Activated CD8-positive, alpha-beta T cell treated with anti-CD3 and anti-CD28 coated beads, Interleukin-2, amount 10 ng/mL, durations not matched to agents 7 days and 5 days (primary cell): ENCODE measurements at regions not wholly inside any gene's neighbourhood (a gene's known extent, or its start where the extent isn't known, plus 50 kb on each side); places are given as distances from the start of the nearest gene placed in this dataset.

Experiments
- ATAC-seq: fragments of 150-1000 bp; cut with Tn5 transposase; one replicate; pipeline ENCODE4 v1.10.0; 2021; ENCODE audit warnings: moderate library complexity
- CTCF ChIA-PET: fragments of 350-600 bp; sonication (Branson Sonifier 250); formaldehyde crosslinking; loops from one replicate; lab custom pipeline; 2021; ENCODE audit warnings: antibody characterized with exemption; lab: Charles Lee
- POLR2A ChIA-PET: fragments of 350-600 bp; sonication (Branson Sonifier 250); formaldehyde crosslinking; loops from one replicate; lab custom pipeline; 2021; ENCODE audit warnings: antibody characterized with exemption; lab: Charles Lee
- DNase-seq: peaks from one replicate; pipeline ENCODE4 v3.0.0-alpha.2; 2020
- H3K27ac Mint-ChIP-seq: one replicate; pipeline ENCODE4 v1.8.0; 2021; ENCODE audit warnings: mild to moderate bottlenecking, mixed read lengths
- H3K27me3 Mint-ChIP-seq: one replicate; pipeline ENCODE4 v1.8.0; 2021; ENCODE audit warnings: low read depth, mixed read lengths
- H3K36me3 Mint-ChIP-seq: one replicate; pipeline ENCODE4 v1.8.0; 2021; ENCODE audit warnings: low read depth, mixed read lengths
- H3K4me1 Mint-ChIP-seq: one replicate; pipeline ENCODE4 v1.8.0; 2021; ENCODE audit warnings: low read depth, mixed read lengths
- H3K4me3 Mint-ChIP-seq: one replicate; pipeline ENCODE4 v1.8.0; 2021; ENCODE audit warnings: mild to moderate bottlenecking, mixed read lengths
- H3K9me3 Mint-ChIP-seq: one replicate; pipeline ENCODE4 v1.8.0; 2022; ENCODE audit warnings: mixed read lengths; ENCODE audit not compliant: insufficient read depth

- H3K36me3 Mint-ChIP-seq: no peaks in the 10 kb centered on the region
- CTCF ChIA-PET: no interaction called here
- no peak for ATAC-seq
- no peaks in the 10 kb centered on the region for H3K27me3 Mint-ChIP-seq
- no peak for DNase-seq
- H3K4me3 Mint-ChIP-seq: no peak overlapping the region
- H3K27ac Mint-ChIP-seq: no peak overlapping the region
- POLR2A ChIA-PET: no interaction called here
- H3K4me1 Mint-ChIP-seq: no peaks in the 10 kb centered on the region
- H3K9me3 Mint-ChIP-seq: no peaks in the 10 kb centered on the region
Measured at GRCh38 chr4:120636120-120636630, 286.4 kb downstream of the PRDM5 start.

GRCh38 chr4:120633810-120634209 lies 288.7 kb downstream of the PRDM5 start:
- ATAC-seq (no peak), DNase-seq (no peak)
- ChIA-PET CTCF (no interaction called here), POLR2A (no interaction called here)
- H3K4me3 Mint-ChIP-seq: no peak overlapping the region
- H3K9me3 Mint-ChIP-seq: no peaks in the 10 kb centered on the region
- H3K27ac Mint-ChIP-seq: no peak overlapping the region
- H3K4me1 Mint-ChIP-seq: no peaks in the 10 kb centered on the region
- no peaks in the 10 kb centered on the region for H3K27me3 Mint-ChIP-seq
- no peaks in the 10 kb centered on the region for H3K36me3 Mint-ChIP-seq

- no peaks in the 10 kb centered on the region for H3K27me3 Mint-ChIP-seq
- POLR2A ChIA-PET: no interaction called here
- no peak overlapping the region for H3K27ac Mint-ChIP-seq
- ATAC-seq (no peak), DNase-seq (no peak)
- CTCF ChIA-PET: no interaction called here
- H3K9me3 Mint-ChIP-seq: no peaks in the 10 kb centered on the region
- no peak overlapping the region for H3K4me3 Mint-ChIP-seq
- no peaks in the 10 kb centered on the region for H3K36me3 Mint-ChIP-seq
- no peaks in the 10 kb centered on the region for H3K4me1 Mint-ChIP-seq
Measured at GRCh38 chr4:120630427-120630826, 292.1 kb downstream of the PRDM5 start.

GRCh38 chr4:120629546-120630108 lies 292.9 kb downstream of the PRDM5 start:
- CTCF ChIA-PET: no interaction called here
- Mint-ChIP-seq H3K27ac (no peak overlapping the region), H3K36me3 (no peaks in the 10 kb centered on the region), H3K4me3 (no peak overlapping the region), H3K27me3 (no peaks in the 10 kb centered on the region), H3K4me1 (no peaks in the 10 kb centered on the region), H3K9me3 (no peaks in the 10 kb centered on the region)
- POLR2A ChIA-PET: interaction anchor here (0.6 kb wide), 1 partner anchor 17 kb away, joined by 3 read pairs; no protein-coding TSS in a partner anchor
- DNase-seq: no peak
- no peak for ATAC-seq

GRCh38 chr4:120622601-120623000 lies 299.9 kb downstream of the PRDM5 start:
- Mint-ChIP-seq H3K4me3 (no peak overlapping the region), H3K4me1 (no peaks in the 10 kb centered on the region), H3K9me3 (no peaks in the 10 kb centered on the region), H3K27ac (no peak overlapping the region), H3K27me3 (no peaks in the 10 kb centered on the region), H3K36me3 (no peaks in the 10 kb centered on the region)
- ChIA-PET CTCF (no interaction called here), POLR2A (no interaction called here)
- ATAC-seq: no peak
- DNase-seq: no peak

GRCh38 chr4:120617171-120617570 lies 305.4 kb downstream of the PRDM5 start:
- H3K4me3 Mint-ChIP-seq: no peak overlapping the region
- no peak overlapping the region for H3K27ac Mint-ChIP-seq
- ATAC-seq: no peak
- DNase-seq: no peak
- no peaks in the 10 kb centered on the region for H3K36me3 Mint-ChIP-seq
- POLR2A ChIA-PET: no interaction called here
- CTCF ChIA-PET: no interaction called here
- peaks cover 8% of the 10 kb centered on the region for H3K27me3 Mint-ChIP-seq
- no peaks in the 10 kb centered on the region for H3K9me3 Mint-ChIP-seq
- H3K4me1 Mint-ChIP-seq: no peaks in the 10 kb centered on the region

GRCh38 chr4:120616041-120616440 lies 306.5 kb downstream of the PRDM5 start:
- no peaks in the 10 kb centered on the region for H3K4me1 Mint-ChIP-seq
- ChIA-PET CTCF (no interaction called here), POLR2A (no interaction called here)
- no peaks in the 10 kb centered on the region for H3K9me3 Mint-ChIP-seq
- no peak overlapping the region for H3K27ac Mint-ChIP-seq
- peaks cover 8% of the 10 kb centered on the region for H3K27me3 Mint-ChIP-seq
- H3K4me3 Mint-ChIP-seq: no peak overlapping the region
- no peaks in the 10 kb centered on the region for H3K36me3 Mint-ChIP-seq
- DNase-seq: no peak
- ATAC-seq: no peak

- CTCF ChIA-PET: no interaction called here
- H3K27ac Mint-ChIP-seq: no peak overlapping the region
- H3K9me3 Mint-ChIP-seq: no peaks in the 10 kb centered on the region
- no peaks in the 10 kb centered on the region for H3K4me1 Mint-ChIP-seq
- POLR2A ChIA-PET: no interaction called here
- DNase-seq (no peak), ATAC-seq (no peak)
- H3K27me3 Mint-ChIP-seq: peaks cover 8% of the 10 kb centered on the region
- no peak overlapping the region for H3K4me3 Mint-ChIP-seq
- no peaks in the 10 kb centered on the region for H3K36me3 Mint-ChIP-seq
Measured at GRCh38 chr4:120613778-120614177, 308.7 kb downstream of the PRDM5 start.

- POLR2A ChIA-PET: no interaction called here
- Mint-ChIP-seq H3K27me3 (peaks cover 6% of the 10 kb centered on the region), H3K4me3 (no peak overlapping the region), H3K27ac (no peak overlapping the region), H3K4me1 (no peaks in the 10 kb centered on the region), H3K36me3 (no peaks in the 10 kb centered on the region), H3K9me3 (peaks cover 4% of the 10 kb centered on the region)
- DNase-seq (no peak), ATAC-seq (no peak)
- CTCF ChIA-PET: no interaction called here
Measured at GRCh38 chr4:120611092-120611491, 311.4 kb downstream of the PRDM5 start.

GRCh38 chr4:120591038-120591437 lies 331.5 kb downstream of the PRDM5 start:
- no peaks in the 10 kb centered on the region for H3K9me3 Mint-ChIP-seq
- ATAC-seq: no peak
- POLR2A ChIA-PET: no interaction called here
- H3K36me3 Mint-ChIP-seq: no peaks in the 10 kb centered on the region
- no peaks in the 10 kb centered on the region for H3K4me1 Mint-ChIP-seq
- no peak overlapping the region for H3K4me3 Mint-ChIP-seq
- no peaks in the 10 kb centered on the region for H3K27me3 Mint-ChIP-seq
- H3K27ac Mint-ChIP-seq: no peak overlapping the region
- no peak for DNase-seq
- CTCF ChIA-PET: interaction anchor here (0.6 kb wide), 1 partner anchor 506 kb away, joined by 3 read pairs; no protein-coding TSS in a partner anchor

- ATAC-seq (no peak), DNase-seq (no peak)
- H3K27me3 Mint-ChIP-seq: no peaks in the 10 kb centered on the region
- no peaks in the 10 kb centered on the region for H3K36me3 Mint-ChIP-seq
- ChIA-PET POLR2A (no interaction called here), CTCF (no interaction called here)
- H3K4me1 Mint-ChIP-seq: no peaks in the 10 kb centered on the region
- H3K4me3 Mint-ChIP-seq: no peak overlapping the region
- H3K27ac Mint-ChIP-seq: no peak overlapping the region
- H3K9me3 Mint-ChIP-seq: no peaks in the 10 kb centered on the region
Measured at GRCh38 chr4:120589787-120590186, 332.7 kb downstream of the PRDM5 start.

- no peak for DNase-seq
- Mint-ChIP-seq H3K4me3 (no peak overlapping the region), H3K9me3 (no peaks in the 10 kb centered on the region), H3K27ac (no peak overlapping the region), H3K36me3 (no peaks in the 10 kb centered on the region), H3K4me1 (no peaks in the 10 kb centered on the region), H3K27me3 (peaks cover 2% of the 10 kb centered on the region)
- ChIA-PET CTCF (no interaction called here), POLR2A (no interaction called here)
- ATAC-seq: no peak
Measured at GRCh38 chr4:120568731-120569130, 353.8 kb downstream of the PRDM5 start.

- Mint-ChIP-seq H3K9me3 (no peaks in the 10 kb centered on the region), H3K4me1 (no peaks in the 10 kb centered on the region), H3K27me3 (peaks cover 2% of the 10 kb centered on the region), H3K4me3 (no peak overlapping the region), H3K27ac (no peak overlapping the region), H3K36me3 (no peaks in the 10 kb centered on the region)
- ATAC-seq (no peak), DNase-seq (no peak)
- CTCF ChIA-PET: no interaction called here
- POLR2A ChIA-PET: no interaction called here
Measured at GRCh38 chr4:120561648-120562047, 360.9 kb downstream of the PRDM5 start.
